Neural cell (in vitro differentiated cells): ENCODE measurements at regions not wholly inside any gene's neighbourhood (a gene's known extent, or its start where the extent isn't known, plus 50 kb on each side); places are given as distances from the start of the nearest gene placed in this dataset.

Experiments
- EP300 ChIP-seq: fragments of 450-650 bp; conservative IDR thresholded peaks from 2 replicates; pipeline ENCODE4 v1.6.1; 2014; ENCODE audit warnings: antibody characterized with exemption, mild to moderate bottlenecking, moderate library complexity; ENCODE audit not compliant: poor library complexity, severe bottlenecking
- EZH2 ChIP-seq: fragments of 200-600, 300-800 bp; shearing (Covaris generic), sonication (generic); IDR thresholded peaks from 2 replicates; pipeline ENCODE4 v1.6.1; 2014; ENCODE audit warnings: antibody characterized with exemption, low read length, borderline replicate concordance, mild to moderate bottlenecking; ENCODE audit not compliant: insufficient read depth, poor library complexity, severe bottlenecking
- MXI1 ChIP-seq: fragments of 450-650 bp; conservative IDR thresholded peaks from 2 replicates; pipeline ENCODE4 v1.6.1; 2014; ENCODE audit warnings: antibody characterized with exemption, mild to moderate bottlenecking; ENCODE audit not compliant: poor library complexity, severe bottlenecking
- RAD21 ChIP-seq: fragments of 450-650 bp; conservative IDR thresholded peaks from 2 replicates; pipeline ENCODE4 v1.6.1; 2014; ENCODE audit warnings: antibody characterized with exemption, mild to moderate bottlenecking, moderate library complexity
- TAF1 ChIP-seq: IDR thresholded peaks from 2 replicates; pipeline ENCODE4 v1.6.1; 2012; ENCODE audit warnings: low read depth
- TF ChIP-seq, protein P1 (sequence below): fragments of 450-650 bp; IDR thresholded peaks from 2 replicates; pipeline ENCODE4 v1.5.1; 2014; ENCODE audit warnings: antibody characterized with exemption, mild to moderate bottlenecking, moderate library complexity; ENCODE audit not compliant: poor library complexity, severe bottlenecking

- TF ChIP-seq, protein P1, sequence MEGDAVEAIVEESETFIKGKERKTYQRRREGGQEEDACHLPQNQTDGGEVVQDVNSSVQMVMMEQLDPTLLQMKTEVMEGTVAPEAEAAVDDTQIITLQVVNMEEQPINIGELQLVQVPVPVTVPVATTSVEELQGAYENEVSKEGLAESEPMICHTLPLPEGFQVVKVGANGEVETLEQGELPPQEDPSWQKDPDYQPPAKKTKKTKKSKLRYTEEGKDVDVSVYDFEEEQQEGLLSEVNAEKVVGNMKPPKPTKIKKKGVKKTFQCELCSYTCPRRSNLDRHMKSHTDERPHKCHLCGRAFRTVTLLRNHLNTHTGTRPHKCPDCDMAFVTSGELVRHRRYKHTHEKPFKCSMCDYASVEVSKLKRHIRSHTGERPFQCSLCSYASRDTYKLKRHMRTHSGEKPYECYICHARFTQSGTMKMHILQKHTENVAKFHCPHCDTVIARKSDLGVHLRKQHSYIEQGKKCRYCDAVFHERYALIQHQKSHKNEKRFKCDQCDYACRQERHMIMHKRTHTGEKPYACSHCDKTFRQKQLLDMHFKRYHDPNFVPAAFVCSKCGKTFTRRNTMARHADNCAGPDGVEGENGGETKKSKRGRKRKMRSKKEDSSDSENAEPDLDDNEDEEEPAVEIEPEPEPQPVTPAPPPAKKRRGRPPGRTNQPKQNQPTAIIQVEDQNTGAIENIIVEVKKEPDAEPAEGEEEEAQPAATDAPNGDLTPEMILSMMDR = no peak
- TF ChIP-seq EZH2 = no peak
- TF ChIP-seq EP300 = no peak
- no peak for TF ChIP-seq MXI1
- TF ChIP-seq RAD21 = no peak
- no peak for TF ChIP-seq TAF1
Observed at GRCh38 chr3:116974702-116975101, 265.1 kb downstream of the TUSC7 start.
